ENCODE measurements at regions not wholly inside any gene's neighbourhood (a gene's known extent, or its start where the extent isn't known, plus 50 kb on each side); places are given as distances from the start of the nearest gene placed in this dataset.

DNA sequence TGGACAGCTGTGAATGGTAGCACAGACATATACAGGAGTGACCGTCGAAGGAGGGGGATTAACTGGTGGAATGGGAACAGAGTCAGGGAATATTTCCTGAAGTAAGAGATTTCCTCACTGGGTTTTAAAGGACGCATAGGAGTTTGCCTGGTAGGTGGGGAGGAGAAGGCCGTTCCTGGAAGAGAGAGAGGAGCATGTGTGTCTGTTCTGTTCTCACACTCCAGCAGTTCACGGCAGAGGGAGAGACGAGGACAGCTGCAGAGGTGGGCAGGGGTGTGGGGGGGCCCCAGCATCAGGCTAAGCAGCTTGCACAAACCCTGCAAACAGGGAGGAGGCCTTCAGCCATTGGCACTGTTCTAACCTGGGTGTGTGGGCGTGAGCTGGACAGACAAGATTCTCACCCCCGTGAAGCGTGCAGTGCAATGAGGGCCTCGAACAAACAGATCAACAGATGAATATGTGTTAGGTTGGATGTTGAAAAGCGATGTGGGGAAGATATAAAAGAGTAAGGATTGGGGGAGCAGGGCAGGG is 85.3 kb upstream of the GSE1 start:
- no peaks in the 10 kb centered on the region for H3K9me3 ChIP-seq
- intact Hi-C loops (cut with DNase I; ENCODE audit: low total_unique reads) = no loop called here

DNA sequence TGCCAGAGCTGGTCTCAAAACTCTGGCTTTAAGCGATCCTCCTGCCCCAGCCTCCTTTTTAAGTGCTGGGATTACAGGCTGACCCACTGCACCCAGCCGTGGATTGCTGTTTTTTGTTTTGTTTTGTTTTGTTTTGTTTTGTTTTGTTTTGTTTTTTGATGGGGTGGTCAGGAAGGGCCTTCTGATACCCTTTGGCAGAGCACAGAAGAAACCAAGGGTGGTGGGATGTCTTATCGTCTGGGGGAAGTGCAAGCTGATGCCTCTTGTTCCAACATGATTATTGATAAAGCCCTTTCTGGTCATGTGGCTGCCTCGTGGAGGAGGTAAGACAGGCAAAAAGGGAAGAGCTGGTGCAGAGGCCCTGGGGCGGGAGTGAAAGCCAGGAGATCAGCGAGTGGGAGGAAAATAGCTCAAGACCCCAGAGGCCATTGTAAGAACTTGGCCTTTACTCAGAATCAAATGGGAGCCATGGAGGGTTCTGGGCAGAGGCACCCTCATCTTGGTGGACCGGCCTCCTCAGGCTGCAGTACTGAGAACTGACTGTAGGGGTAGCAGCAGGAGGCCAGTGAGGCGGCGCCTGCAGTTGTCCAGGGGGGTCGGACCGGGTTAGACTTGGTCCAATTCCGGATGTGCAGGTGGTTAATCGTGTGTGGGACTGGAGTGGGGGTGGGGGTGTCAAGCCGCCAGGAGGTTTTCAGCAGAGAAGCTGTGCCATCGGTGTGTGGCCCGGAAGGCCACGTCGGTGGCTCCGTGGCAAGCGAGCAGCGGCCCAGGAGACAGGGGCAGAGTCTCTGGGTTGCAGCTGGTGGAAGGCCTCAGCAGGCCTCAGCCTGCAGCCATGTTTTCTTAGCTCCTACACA is 84.4 kb upstream of the GSE1 start:
- no peak overlapping the region for H3K4me3 ChIP-seq
- no peaks in the 10 kb centered on the region for H3K27me3 ChIP-seq
- no peak for DNase-seq
- intact Hi-C loops (cut with DNase I; ENCODE audit: low total_unique reads) = no loop called here
- H3K9me3 ChIP-seq = no peaks in the 10 kb centered on the region
- H3K27ac ChIP-seq = no peak overlapping the region
- no peaks in the 10 kb centered on the region for H3K36me3 ChIP-seq
- H3K4me1 ChIP-seq = peaks cover 0 to 13% of the 10 kb centered on the region in 2 donors
- no peak for TF ChIP-seq POLR2A (IDR thresholded peaks at IDR 0.05)
- TF ChIP-seq, protein P1, sequence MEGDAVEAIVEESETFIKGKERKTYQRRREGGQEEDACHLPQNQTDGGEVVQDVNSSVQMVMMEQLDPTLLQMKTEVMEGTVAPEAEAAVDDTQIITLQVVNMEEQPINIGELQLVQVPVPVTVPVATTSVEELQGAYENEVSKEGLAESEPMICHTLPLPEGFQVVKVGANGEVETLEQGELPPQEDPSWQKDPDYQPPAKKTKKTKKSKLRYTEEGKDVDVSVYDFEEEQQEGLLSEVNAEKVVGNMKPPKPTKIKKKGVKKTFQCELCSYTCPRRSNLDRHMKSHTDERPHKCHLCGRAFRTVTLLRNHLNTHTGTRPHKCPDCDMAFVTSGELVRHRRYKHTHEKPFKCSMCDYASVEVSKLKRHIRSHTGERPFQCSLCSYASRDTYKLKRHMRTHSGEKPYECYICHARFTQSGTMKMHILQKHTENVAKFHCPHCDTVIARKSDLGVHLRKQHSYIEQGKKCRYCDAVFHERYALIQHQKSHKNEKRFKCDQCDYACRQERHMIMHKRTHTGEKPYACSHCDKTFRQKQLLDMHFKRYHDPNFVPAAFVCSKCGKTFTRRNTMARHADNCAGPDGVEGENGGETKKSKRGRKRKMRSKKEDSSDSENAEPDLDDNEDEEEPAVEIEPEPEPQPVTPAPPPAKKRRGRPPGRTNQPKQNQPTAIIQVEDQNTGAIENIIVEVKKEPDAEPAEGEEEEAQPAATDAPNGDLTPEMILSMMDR (IDR thresholded peaks at IDR 0.05) = peak in 2 of 4 experiments; percentile 14 to 23

More for the DNA sequence above, 85.3 kb upstream of the GSE1 start:
- H3K4me1 ChIP-seq = peaks cover 0 to 21% of the 10 kb centered on the region in 2 donors
- no peak for DNase-seq
- H3K36me3 ChIP-seq = no peaks in the 10 kb centered on the region
- no peak overlapping the region for H3K27ac ChIP-seq
- H3K4me3 ChIP-seq = no peak overlapping the region
- TF ChIP-seq, protein P1 (IDR thresholded peaks at IDR 0.05) = no peak
- TF ChIP-seq POLR2A (IDR thresholded peaks at IDR 0.05) = no peak
- no peaks in the 10 kb centered on the region for H3K27me3 ChIP-seq

DNA sequence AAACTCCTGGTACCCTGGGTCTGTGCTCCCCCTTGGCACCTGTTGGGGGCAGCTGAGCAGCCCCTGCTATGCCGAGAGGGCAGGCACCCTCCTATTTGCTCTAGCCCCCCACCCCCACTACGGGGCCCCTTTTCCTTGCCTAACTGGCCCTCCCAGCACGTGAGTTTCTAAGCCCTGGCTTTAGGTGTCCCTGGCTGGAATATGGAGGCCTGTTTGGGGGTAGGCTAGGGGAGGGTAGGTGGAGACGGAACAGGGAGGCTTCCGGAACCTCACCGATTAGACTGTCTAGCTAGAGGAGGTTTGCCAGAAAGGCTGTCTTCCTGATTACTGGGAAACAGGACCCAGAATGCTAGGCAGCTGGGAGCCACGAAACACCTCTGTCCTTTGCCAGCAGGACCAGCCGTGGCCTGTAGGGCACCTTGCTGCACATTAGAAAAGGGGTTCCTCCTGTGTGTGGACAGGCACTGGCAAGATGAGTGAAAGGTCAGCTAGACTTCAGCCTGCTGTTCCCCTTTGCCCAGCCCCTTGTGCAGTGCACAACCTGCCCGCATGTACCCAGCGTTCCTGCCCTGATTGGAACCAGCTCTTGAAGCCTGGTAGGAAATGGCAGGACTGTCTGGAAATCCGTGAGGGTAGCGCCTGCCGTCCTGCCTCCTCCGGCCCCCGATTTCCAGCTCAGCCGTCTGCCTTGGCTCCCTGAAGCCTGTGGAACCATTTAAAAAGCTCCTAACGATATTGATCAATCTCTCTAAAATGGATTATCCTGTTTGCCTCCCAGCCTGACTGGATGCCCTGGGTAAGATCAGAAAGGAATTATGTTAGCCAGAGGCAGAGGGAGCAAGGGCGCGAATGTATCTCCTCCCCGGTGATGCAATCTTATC is 83.4 kb upstream of the GSE1 start:
- no peak overlapping the region for H3K4me3 ChIP-seq
- peaks cover 0 to 7% of the 10 kb centered on the region in 2 donors for H3K4me1 ChIP-seq
- no peaks in the 10 kb centered on the region for H3K9me3 ChIP-seq
- no peak for DNase-seq
- no peaks in the 10 kb centered on the region for H3K36me3 ChIP-seq
- TF ChIP-seq POLR2A (IDR thresholded peaks at IDR 0.05) = no peak
- TF ChIP-seq, protein P1 (IDR thresholded peaks at IDR 0.05) = no peak
- intact Hi-C loops (cut with DNase I; ENCODE audit: low total_unique reads) = no loop called here
- H3K27me3 ChIP-seq = no peaks in the 10 kb centered on the region
- no peak overlapping the region for H3K27ac ChIP-seq

- no peak for DNase-seq
- Histone ChIP-seq H3K36me3 (no peaks in the 10 kb centered on the region), H3K9me3 (no peaks in the 10 kb centered on the region), H3K4me3 (no peak overlapping the region), H3K27me3 (no peaks in the 10 kb centered on the region), H3K27ac (no peak overlapping the region), H3K4me1 (peaks cover 0 to 7% of the 10 kb centered on the region in 2 donors)
- intact Hi-C loops (cut with DNase I; ENCODE audit: low total_unique reads) = no loop called here
- no peak for TF ChIP-seq POLR2A (IDR thresholded peaks at IDR 0.05)
- TF ChIP-seq, protein P1 (IDR thresholded peaks at IDR 0.05) = no peak
These were observed 82.8 kb upstream of the GSE1 start for GRCh38 chr16:85530370-85530739.

All from uterus (tissue), 3 donors.